ENCODE measurements at regions not wholly inside any gene's neighbourhood (a gene's known extent, or its start where the extent isn't known, plus 50 kb on each side); places are given as distances from the start of the nearest gene placed in this dataset.

DNA sequence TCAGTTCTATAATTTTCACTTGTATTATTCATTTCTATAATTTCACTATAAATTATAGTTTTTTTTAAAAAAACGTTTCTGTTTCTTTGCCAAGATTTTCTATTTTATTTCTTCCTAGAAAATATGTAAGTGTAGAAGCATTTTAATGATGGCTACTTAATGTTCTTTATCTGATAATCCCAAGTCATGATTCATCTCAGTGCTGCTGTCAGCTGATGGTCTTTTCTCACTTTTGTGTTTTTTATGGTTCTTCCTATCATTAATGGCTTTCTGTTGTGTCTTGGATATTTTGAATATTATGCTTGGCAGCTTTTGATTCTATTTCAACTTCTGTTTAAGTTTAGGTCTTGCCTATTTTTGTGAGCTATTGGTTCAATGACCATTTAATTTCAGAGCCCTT lies 268.6 kb downstream of the BAMBI start:
- TF ChIP-seq ZFHX2 (tag by site-specific recombination; conservative IDR thresholded peaks at IDR 0.05) = no peak
- TF ChIP-seq ZNF768 (tag by site-specific recombination; IDR thresholded peaks at IDR 0.05) = no peak
- TF ChIP-seq, protein P1, sequence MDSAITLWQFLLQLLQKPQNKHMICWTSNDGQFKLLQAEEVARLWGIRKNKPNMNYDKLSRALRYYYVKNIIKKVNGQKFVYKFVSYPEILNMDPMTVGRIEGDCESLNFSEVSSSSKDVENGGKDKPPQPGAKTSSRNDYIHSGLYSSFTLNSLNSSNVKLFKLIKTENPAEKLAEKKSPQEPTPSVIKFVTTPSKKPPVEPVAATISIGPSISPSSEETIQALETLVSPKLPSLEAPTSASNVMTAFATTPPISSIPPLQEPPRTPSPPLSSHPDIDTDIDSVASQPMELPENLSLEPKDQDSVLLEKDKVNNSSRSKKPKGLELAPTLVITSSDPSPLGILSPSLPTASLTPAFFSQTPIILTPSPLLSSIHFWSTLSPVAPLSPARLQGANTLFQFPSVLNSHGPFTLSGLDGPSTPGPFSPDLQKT (IDR thresholded peaks at IDR 0.05; ENCODE audit: borderline replicate concordance, low read depth, low read length) = no peak
- TF ChIP-seq, protein P2, sequence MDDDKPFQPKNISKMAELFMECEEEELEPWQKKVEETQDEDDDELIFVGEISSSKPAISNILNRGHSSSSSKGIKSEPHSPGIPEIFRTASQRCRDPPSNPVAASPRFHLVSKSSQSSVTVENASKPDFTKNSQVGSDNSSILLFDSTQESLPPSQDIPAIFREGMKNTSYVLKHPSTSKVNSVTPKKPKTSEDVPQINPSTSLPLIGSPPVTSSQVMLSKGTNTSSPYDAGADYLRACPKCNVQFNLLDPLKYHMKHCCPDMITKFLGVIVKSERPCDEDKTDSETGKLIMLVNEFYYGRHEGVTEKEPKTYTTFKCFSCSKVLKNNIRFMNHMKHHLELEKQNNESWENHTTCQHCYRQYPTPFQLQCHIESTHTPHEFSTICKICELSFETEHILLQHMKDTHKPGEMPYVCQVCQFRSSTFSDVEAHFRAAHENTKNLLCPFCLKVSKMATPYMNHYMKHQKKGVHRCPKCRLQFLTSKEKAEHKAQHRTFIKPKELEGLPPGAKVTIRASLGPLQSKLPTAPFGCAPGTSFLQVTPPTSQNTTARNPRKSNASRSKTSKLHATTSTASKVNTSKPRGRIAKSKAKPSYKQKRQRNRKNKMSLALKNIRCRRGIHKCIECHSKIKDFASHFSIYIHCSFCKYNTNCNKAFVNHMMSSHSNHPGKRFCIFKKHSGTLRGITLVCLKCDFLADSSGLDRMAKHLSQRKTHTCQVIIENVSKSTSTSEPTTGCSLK (tag by site-specific recombination; IDR thresholded peaks at IDR 0.05) = no peak
- no peak for TF ChIP-seq ZNF830 (tag by site-specific recombination; IDR thresholded peaks at IDR 0.05; ENCODE audit: low read depth)
- no peak for TF ChIP-seq ZNF585B (tag by site-specific recombination; IDR thresholded peaks at IDR 0.05)
- TF ChIP-seq ZNF174 (tag by site-specific recombination; IDR thresholded peaks at IDR 0.05) = no peak
- TF ChIP-seq PRDM1 (tag by site-specific recombination; IDR thresholded peaks at IDR 0.05) = no peak
- TF ChIP-seq ZBTB48 (tag by site-specific recombination; IDR thresholded peaks at IDR 0.05) = no peak
- TF ChIP-seq ZNF701 (tag by site-specific recombination; IDR thresholded peaks at IDR 0.05) = no peak
- TF ChIP-seq SETDB1 (IDR thresholded peaks at IDR 0.05; ENCODE audit: insufficient read length, low read length) = no peak
- TF ChIP-seq SP2 (tag by site-specific recombination; IDR thresholded peaks at IDR 0.05) = no peak
- TF ChIP-seq ZNF214 (tag by site-specific recombination; IDR thresholded peaks at IDR 0.05; ENCODE audit: borderline replicate concordance) = no peak
- ChIA-PET CTCF (interaction anchor here (1.0 kb wide), 1 partner anchor 45 kb away, joined by 5 read pairs; no protein-coding TSS in a partner anchor), POLR2A (no interaction called here)

DNA sequence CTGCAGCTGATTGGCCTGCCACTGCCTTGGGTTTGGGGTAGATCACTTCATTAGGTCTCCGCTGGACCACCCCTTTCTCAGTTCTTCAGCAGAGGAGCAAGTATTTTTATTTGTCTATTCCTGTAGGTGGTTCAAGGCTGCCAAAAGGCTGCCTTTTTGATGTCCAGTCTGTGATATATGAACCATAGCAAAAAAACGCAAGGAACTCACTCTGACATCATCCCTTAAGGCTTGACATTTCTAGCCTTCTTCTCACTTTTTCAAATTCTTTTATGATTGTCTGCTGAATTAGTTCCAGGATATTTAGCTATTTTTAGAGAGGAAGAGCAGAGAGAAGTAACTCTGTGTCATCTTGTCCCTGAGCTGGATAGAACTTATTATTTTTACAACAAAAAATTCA lies 269.2 kb downstream of the BAMBI start:
- CTCF ChIA-PET = interaction anchor here (0.6 to 1.0 kb wide), 3 partner anchors 45 to 826 kb away, joined by 3 to 5 read pairs (median 3); no protein-coding TSS in a partner anchor
- POLR2A ChIA-PET = interaction anchor here (0.6 kb wide), 1 partner anchor 1487 kb away, joined by 4 read pairs; no protein-coding TSS in a partner anchor
- no peak for TF ChIP-seq ZBTB8A (tag by site-specific recombination; IDR thresholded peaks at IDR 0.05)
- no peak for TF ChIP-seq GLI2 (tag by site-specific recombination; IDR thresholded peaks at IDR 0.05; ENCODE audit: borderline replicate concordance, low read depth)
- TF ChIP-seq ZSCAN30 (tag by site-specific recombination; IDR thresholded peaks at IDR 0.05) = no peak

More for the DNA sequence above, 268.6 kb downstream of the BAMBI start:
- H3K9me3 ChIP-seq (ENCODE audit: control insufficient read depth, insufficient read depth, low read depth, low read length) = no peaks in the 10 kb centered on the region; the same call in 1 of the 2 replicates
- no peak overlapping the region for H3K27ac ChIP-seq (ENCODE audit: extremely low read depth, low read depth, low read length)
- no peaks in the 10 kb centered on the region for H3K36me3 ChIP-seq (ENCODE audit: control insufficient read depth in 2 of 2, insufficient read depth in 1 of 2, low read length in 2 of 2)
- no peak overlapping the region for H3K4me3 ChIP-seq (ENCODE audit: low read depth, low read length)
- H3K4me1 ChIP-seq (ENCODE audit: control insufficient read depth, insufficient read depth, low read length) = peaks cover under 1% of the 10 kb centered on the region; the same call in 1 of the 2 replicates

DNA sequence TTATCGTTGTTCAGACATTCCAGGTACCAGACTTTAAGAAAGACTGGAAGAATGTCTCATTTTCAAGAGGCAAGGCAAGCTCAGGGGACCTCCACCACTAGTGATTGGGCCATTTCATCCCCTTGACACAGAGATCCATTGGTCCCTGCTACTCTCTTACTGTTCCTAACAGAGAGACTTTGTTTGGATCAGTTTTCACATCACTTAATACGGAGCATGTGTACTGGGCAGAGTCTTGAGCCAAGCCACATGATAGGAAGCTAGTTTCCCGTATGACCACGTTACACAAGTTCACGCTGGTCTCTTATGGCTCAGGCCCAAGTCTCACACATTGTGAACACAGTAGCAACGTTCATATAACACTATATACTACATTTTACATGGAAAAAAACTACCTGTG lies 269.9 kb downstream of the BAMBI start:
- POLR2A ChIA-PET = interaction anchor here (0.6 kb wide), 1 partner anchor 1486 kb away, joined by 4 read pairs; no protein-coding TSS in a partner anchor

More for the DNA sequence above, 269.2 kb downstream of the BAMBI start:
- no peak overlapping the region for H3K27ac ChIP-seq (ENCODE audit: extremely low read depth, low read depth, low read length)
- H3K4me1 ChIP-seq (ENCODE audit: control insufficient read depth, insufficient read depth, low read length) = no peaks in the 10 kb centered on the region
- H3K36me3 ChIP-seq (ENCODE audit: control insufficient read depth in 2 of 2, insufficient read depth in 1 of 2, low read length in 2 of 2) = no peaks in the 10 kb centered on the region
- H3K4me3 ChIP-seq (ENCODE audit: low read depth, low read length) = no peak overlapping the region
- no peaks in the 10 kb centered on the region; the same call in 1 of the 2 replicates for H3K9me3 ChIP-seq (ENCODE audit: control insufficient read depth, insufficient read depth, low read depth, low read length)

More for the DNA sequence above, 269.9 kb downstream of the BAMBI start:
- CTCF ChIA-PET = interaction anchor here (0.6 to 1.0 kb wide), 4 partner anchors 13 to 827 kb away, joined by 3 to 5 read pairs (median 4); no protein-coding TSS in a partner anchor
- no peak overlapping the region for H3K27ac ChIP-seq (ENCODE audit: extremely low read depth, low read depth, low read length)
- H3K4me3 ChIP-seq (ENCODE audit: low read depth, low read length) = no peak overlapping the region
- H3K9me3 ChIP-seq (ENCODE audit: control insufficient read depth, insufficient read depth, low read depth, low read length) = no peaks in the 10 kb centered on the region; the same call in 1 of the 2 replicates
- no peaks in the 10 kb centered on the region for H3K4me1 ChIP-seq (ENCODE audit: control insufficient read depth, insufficient read depth, low read length)
- H3K36me3 ChIP-seq (ENCODE audit: control insufficient read depth in 2 of 2, insufficient read depth in 1 of 2, low read length in 2 of 2) = no peaks in the 10 kb centered on the region
- TF ChIP-seq ZNF785 (tag by site-specific recombination; IDR thresholded peaks at IDR 0.05) = no peak
